ENCODE measurements at regions not wholly inside any gene's neighbourhood (a gene's known extent, or its start where the extent isn't known, plus 50 kb on each side); places are given as distances from the start of the nearest gene placed in this dataset.

DNA sequence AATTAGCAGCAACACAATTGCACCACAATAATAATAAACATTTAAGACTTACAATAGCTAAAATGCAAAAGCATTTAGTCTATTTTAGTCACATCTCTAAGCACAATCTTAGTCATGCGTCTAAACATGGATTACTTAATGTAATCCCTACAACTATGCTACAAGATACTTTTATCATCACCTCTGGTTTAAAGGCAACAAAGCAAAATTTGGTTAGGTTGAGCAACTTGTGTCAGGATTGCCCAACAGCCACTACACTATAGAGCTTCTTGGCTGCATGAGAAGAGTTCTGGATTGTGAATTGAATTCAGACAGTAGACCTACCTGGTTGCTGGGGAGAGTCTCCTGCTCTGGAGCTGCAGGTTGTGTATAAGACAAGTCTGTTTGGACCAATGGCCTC lies 146.5 kb upstream of the PUDP start:
- no peak for TF ChIP-seq POLR2A (IDR thresholded peaks at IDR 0.05; ENCODE audit: low read depth, low read length)
- TF ChIP-seq POLR2AphosphoS5 (IDR thresholded peaks at IDR 0.05; ENCODE audit: low read depth, low read length) = no peak
- no peak for TF ChIP-seq TAF1 (IDR thresholded peaks at IDR 0.05; ENCODE audit: borderline replicate concordance, low read depth, low read length)

All from GM12892 (cell line).